H9 (cell line): ENCODE measurements at regions not wholly inside any gene's neighbourhood (a gene's known extent, or its start where the extent isn't known, plus 50 kb on each side); places are given as distances from the start of the nearest gene placed in this dataset.

Source experiments
- DNase-seq: peaks from one replicate; pipeline ENCODE4 v3.0.0-alpha.2; 2017
- H2AFZ ChIP-seq: one replicate; pipeline ENCODE4 v1.6.1; 2013; ENCODE audit warnings: mild to moderate bottlenecking, low read length, control low read depth, moderate library complexity
- H2AK5ac ChIP-seq: 2 replicates; pipeline ENCODE4 v1.6.1; 2013; ENCODE audit warnings: low read length, control low read depth, mixed read lengths; ENCODE audit not compliant: insufficient read length
- H2BK120ac ChIP-seq: one replicate; pipeline ENCODE4 v1.6.1; 2013; ENCODE audit warnings: low read depth, mild to moderate bottlenecking, low read length, control low read depth, inconsistent platforms; ENCODE audit not compliant: poor library complexity, severe bottlenecking
- H2BK12ac ChIP-seq: 2 replicates; pipeline ENCODE4 v1.6.1; 2013; ENCODE audit warnings: low read length, control low read depth, mixed read lengths, low read depth; ENCODE audit not compliant: insufficient read length
- H2BK15ac ChIP-seq: 2 replicates; pipeline ENCODE4 v1.6.1; 2013; ENCODE audit warnings: low read depth, low read length, control low read depth
- H2BK20ac ChIP-seq: one replicate; pipeline ENCODE4 v1.6.1; 2013; ENCODE audit warnings: low read depth, mild to moderate bottlenecking, low read length, control low read depth, inconsistent platforms; ENCODE audit not compliant: poor library complexity, severe bottlenecking
- H2BK5ac ChIP-seq: 2 replicates; pipeline ENCODE4 v1.6.1; 2013; ENCODE audit warnings: low read length, control low read depth, mixed read lengths; ENCODE audit not compliant: insufficient read length
- H3K14ac ChIP-seq: 2 replicates; pipeline ENCODE4 v1.6.1; 2013; ENCODE audit warnings: low read length, control low read depth; ENCODE audit not compliant: insufficient read depth
- H3K18ac ChIP-seq: 2 replicates; pipeline ENCODE4 v1.6.1; 2013; ENCODE audit warnings: low read depth, mild to moderate bottlenecking, mixed read lengths, low read length, control low read depth; ENCODE audit not compliant: insufficient read length
- H3K23ac ChIP-seq: 2 replicates; pipeline ENCODE4 v1.6.1; 2013; ENCODE audit warnings: low read length, control low read depth, mixed read lengths, low read depth; ENCODE audit not compliant: insufficient read length
- H3K23me2 ChIP-seq: 2 replicates; pipeline ENCODE4 v1.6.1; 2013; ENCODE audit warnings: low read depth, mild to moderate bottlenecking, mixed read lengths, low read length, control low read depth; ENCODE audit not compliant: insufficient read length, poor library complexity, severe bottlenecking
- H3K27ac ChIP-seq: 2 replicates; pipeline ENCODE4 v1.5.1; 2013; ENCODE audit warnings: low read length, control low read depth, mixed read lengths, low read depth; ENCODE audit not compliant: insufficient read length
- H3K27me3 ChIP-seq: 2 replicates; pipeline ENCODE4 v1.6.1; 2013; ENCODE audit warnings: low read length, control low read depth, inconsistent platforms; ENCODE audit not compliant: insufficient read depth
- H3K4ac ChIP-seq: 2 replicates; pipeline ENCODE4 v1.6.1; 2013; ENCODE audit warnings: low read depth, mild to moderate bottlenecking, control low read depth, inconsistent platforms, low read length, moderate library complexity
- H3K4me1 ChIP-seq: 2 replicates; pipeline ENCODE4 v1.6.1; 2013; ENCODE audit warnings: low read length, control low read depth, inconsistent platforms; ENCODE audit not compliant: insufficient read depth
- H3K4me2 ChIP-seq: 2 replicates; pipeline ENCODE4 v1.6.1; 2013; ENCODE audit warnings: low read length, control low read depth, mixed read lengths; ENCODE audit not compliant: insufficient read length, insufficient read depth
- H3K56ac ChIP-seq: 2 replicates; pipeline ENCODE4 v1.6.1; 2013; ENCODE audit warnings: low read depth, mild to moderate bottlenecking, mixed read lengths, low read length, control low read depth; ENCODE audit not compliant: insufficient read length
- H3K79me1 ChIP-seq: 2 replicates; pipeline ENCODE4 v1.6.1; 2013; ENCODE audit warnings: low read depth, mild to moderate bottlenecking, moderate library complexity, low read length, control low read depth, inconsistent platforms; ENCODE audit not compliant: insufficient read depth, poor library complexity, severe bottlenecking
- H3K79me2 ChIP-seq: 2 replicates; pipeline ENCODE4 v1.6.1; 2013; ENCODE audit warnings: low read length, control low read depth, inconsistent platforms; ENCODE audit not compliant: insufficient read depth
- H3K9ac ChIP-seq: 2 replicates; pipeline ENCODE4 v1.6.1; 2013; ENCODE audit warnings: low read length, control low read depth, mixed read lengths; ENCODE audit not compliant: insufficient read length; ENCODE audit errors: extremely low read depth
- H3K9me3 ChIP-seq: one replicate; pipeline ENCODE4 v1.6.1; 2013; ENCODE audit warnings: low read depth, low read length, inconsistent platforms; ENCODE audit not compliant: control insufficient read depth
- H3T11ph ChIP-seq: one replicate; pipeline ENCODE4 v1.6.1; 2013; ENCODE audit warnings: mild to moderate bottlenecking, low read length, control low read depth, inconsistent platforms
- H4K20me1 ChIP-seq: one replicate; pipeline ENCODE4 v1.6.1; 2013; ENCODE audit not compliant: control insufficient read depth, insufficient read length, insufficient read depth
- H4K5ac ChIP-seq: 2 replicates; pipeline ENCODE4 v1.6.1; 2013; ENCODE audit warnings: low read depth, mild to moderate bottlenecking, mixed read lengths, low read length, control low read depth; ENCODE audit not compliant: insufficient read length
- H4K8ac ChIP-seq: replicated peaks from 2 replicates; pipeline ENCODE4 v1.6.1; 2013; ENCODE audit warnings: low read length, control low read depth, mixed read lengths, low read depth; ENCODE audit not compliant: insufficient read length
- H4K91ac ChIP-seq: 2 replicates; pipeline ENCODE4 v1.6.1; 2013; ENCODE audit warnings: low read depth, mild to moderate bottlenecking, moderate library complexity, mixed read lengths, low read length, control low read depth; ENCODE audit not compliant: insufficient read length
- H3K27ac Mint-ChIP-seq, 3 experiments: 2 replicates in 2 of 3; 3 replicates in 1 of 3; pipeline ENCODE4 v1.8.0; 2020 to 2021; ENCODE audit warnings: mixed read lengths in 3 of 3, mild to moderate bottlenecking in 1 of 3, moderate library complexity in 1 of 3
- H3K27me3 Mint-ChIP-seq: 2 replicates; pipeline ENCODE4 v1.8.0; 2021; ENCODE audit warnings: low read depth, mild to moderate bottlenecking, moderate library complexity, mixed read lengths
- H3K36me3 Mint-ChIP-seq, 3 experiments: 2 replicates in 2 of 3; 3 replicates in 1 of 3; pipeline ENCODE4 v1.8.0; 2020 to 2021; ENCODE audit warnings: low read depth in 3 of 3, mixed read lengths in 3 of 3; ENCODE audit not compliant: insufficient read depth in 1 of 3
- H3K4me1 Mint-ChIP-seq, 2 experiments: 2 replicates each; pipeline ENCODE4 v1.8.0; 2020; ENCODE audit warnings: mixed read lengths in 2 of 2
- H3K4me3 Mint-ChIP-seq, 2 experiments: 2 replicates in 1 of 2; 3 replicates in 1 of 2; pipeline ENCODE4 v1.8.0; 2020 to 2021; ENCODE audit warnings: mild to moderate bottlenecking in 2 of 2, mixed read lengths in 2 of 2, moderate library complexity in 1 of 2
- H3K9me3 Mint-ChIP-seq, 2 experiments: 2 replicates in 1 of 2; 3 replicates in 1 of 2; pipeline ENCODE4 v1.8.0; 2020; ENCODE audit warnings: mild to moderate bottlenecking in 2 of 2, mixed read lengths in 2 of 2, moderate library complexity in 1 of 2
- CTCF ChIP-seq: fragments of 200-600 bp; sonication (generic); conservative IDR thresholded peaks from 3 replicates; pipeline ENCODE4 v1.8.0; 2021; ENCODE audit warnings: antibody characterized with exemption, mild to moderate bottlenecking
- WGBS: extraction: QIAGEN DNeasy Blood & Tissue Kit; methylation state at CpG from one replicate; pipeline ENCODE4 v1.1.7; 2013; ENCODE audit warnings: missing lambda C conversion rate, low lambda C conversion rate, mixed read lengths; ENCODE audit not compliant: insufficient read length; ENCODE audit errors: extremely low coverage; 5-methylcytosine and 5-hydroxymethylcytosine counted together

GRCh38 chr3:25283613-25284012 is 144.4 kb upstream of the RARB start:
- WGBS: no CpG with 5 or more reads among the region's 3 CpGs
- TF ChIP-seq CTCF: no peak

More at GRCh38 chr3:25283613-25284012, 144.4 kb upstream of the RARB start:
- Histone ChIP-seq H3K4me1 (0 out of 2 replicates have a peak, but pooled peaks cover 2% of the 10 kb centered on the region), H4K20me1 (no peaks in the 10 kb centered on the region), H3K18ac (no peak overlapping the region), H3K79me2 (no peaks in the 10 kb centered on the region), H3K4me2 (no peak overlapping the region), H2BK20ac (no peak overlapping the region), H2BK120ac (no peak overlapping the region), H3K27ac (no peak overlapping the region), H3K9me3 (no peaks in the 10 kb centered on the region), H4K91ac (no peak overlapping the region), H2BK15ac (no peak overlapping the region), H3K14ac (no peak overlapping the region), H4K5ac (no peak overlapping the region), H3K27me3 (no peaks in the 10 kb centered on the region), H3K23me2 (no peaks in the 10 kb centered on the region), H2AFZ (no peak overlapping the region), H3K9ac (no peak overlapping the region), H3K79me1 (no peaks in the 10 kb centered on the region), H4K8ac (no peak overlapping the region), H2BK12ac (no peak overlapping the region), H3T11ph (no peak overlapping the region), H3K56ac (no peak overlapping the region), H3K4ac (no peak overlapping the region), H2BK5ac (no peak overlapping the region), H3K23ac (no peak overlapping the region), H2AK5ac (no peak overlapping the region)
- DNase-seq: no peak
- Mint-ChIP-seq H3K4me1 (peaks cover 12 to 13% of the 10 kb centered on the region in 2 experiments), H3K36me3 (peaks cover 0 to 4% (median 2%) of the 10 kb centered on the region in 3 experiments; a peak in 2 of 7 replicates), H3K9me3 (no peaks in the 10 kb centered on the region; a peak in 2 of 5 replicates), H3K4me3 (no peak overlapping the region), H3K27me3 (no peaks in the 10 kb centered on the region), H3K27ac (no peak overlapping the region)
